Ammon's horn (tissue), 1 donor: ENCODE measurements at regions not wholly inside any gene's neighbourhood (a gene's known extent, or its start where the extent isn't known, plus 50 kb on each side); places are given as distances from the start of the nearest gene placed in this dataset.

Source experiments
- DNase-seq: peaks from one replicate; pipeline ENCODE4 v3.0.0-alpha.2; 2016; ENCODE audit warnings: low spot score

DNA sequence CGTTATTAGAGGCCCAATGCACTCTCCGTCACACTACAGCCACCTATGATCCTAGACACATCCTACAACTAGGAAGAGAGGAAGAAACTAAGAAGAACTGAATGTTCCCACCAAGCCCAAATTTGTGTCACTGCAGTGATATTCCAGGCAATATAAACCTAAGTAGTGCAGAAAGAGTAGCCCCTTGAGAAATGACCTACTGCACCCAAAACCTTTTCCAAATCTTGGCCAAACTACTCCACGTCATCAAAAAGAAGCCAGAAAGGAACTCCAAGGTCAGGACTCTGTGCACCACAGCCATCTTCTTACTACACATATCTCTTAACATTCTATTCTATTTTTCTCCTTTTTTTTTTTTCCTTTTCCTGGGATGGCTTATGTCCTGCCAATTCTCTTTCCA, 60.2 kb downstream of the ADAMTS1 start:
- DNase-seq = no peak

DNA sequence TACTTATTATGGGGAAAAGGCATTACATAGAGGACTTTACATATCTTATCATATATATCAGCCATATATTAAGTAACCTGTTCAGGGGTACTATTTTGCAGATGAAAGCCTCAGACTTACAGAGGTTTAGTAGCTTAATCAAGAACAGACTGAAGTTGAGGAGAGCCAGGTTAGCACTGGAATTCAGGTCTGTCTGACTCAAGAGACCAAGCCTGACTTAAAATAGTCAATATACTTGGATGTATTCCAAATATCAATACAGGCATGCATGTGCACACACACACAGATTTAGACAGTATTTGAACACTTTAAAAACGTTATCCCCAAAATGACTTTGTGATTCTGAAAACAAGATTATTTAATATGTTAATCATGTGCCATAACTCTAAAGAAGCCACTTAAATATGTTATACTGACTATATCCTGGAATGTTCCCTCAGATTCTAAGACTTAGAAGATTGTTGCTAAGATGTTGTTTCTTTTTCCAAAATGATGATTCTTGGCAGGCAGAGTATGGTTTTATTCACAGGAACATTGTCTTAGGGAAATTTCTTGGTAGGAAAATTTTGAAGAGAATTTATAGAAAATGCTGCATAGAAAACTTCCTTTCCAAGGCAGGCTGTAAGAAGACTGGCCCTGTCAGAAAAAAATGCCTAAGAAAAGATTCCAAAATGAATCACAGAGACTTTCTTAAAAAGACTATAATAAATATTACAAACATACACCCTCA, 61.6 kb downstream of the ADAMTS1 start:
- DNase-seq = no peak

- no peak for DNase-seq
These were observed 62.5 kb downstream of the ADAMTS1 start for GRCh38 chr21:26782747-26783146.

DNA sequence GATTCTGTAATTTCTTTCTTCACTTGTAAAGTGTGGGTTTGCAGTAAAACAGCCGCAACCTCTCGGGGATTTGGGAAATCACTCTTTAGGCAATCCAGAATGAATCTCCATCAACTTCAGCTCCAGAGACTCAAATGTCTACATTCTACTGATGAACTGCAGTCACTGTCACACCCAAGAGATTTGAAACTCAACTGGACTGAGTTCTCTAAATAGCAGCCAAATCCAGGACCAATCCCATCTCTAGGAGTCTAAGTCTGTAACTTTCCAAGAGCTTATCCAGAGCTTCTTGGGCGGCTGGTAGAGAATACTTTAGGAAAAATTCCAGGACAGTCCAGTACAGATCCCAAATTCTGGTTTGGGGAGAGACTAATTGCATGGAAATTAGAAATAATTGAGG, 62.9 kb downstream of the ADAMTS1 start:
- DNase-seq = no peak

DNA sequence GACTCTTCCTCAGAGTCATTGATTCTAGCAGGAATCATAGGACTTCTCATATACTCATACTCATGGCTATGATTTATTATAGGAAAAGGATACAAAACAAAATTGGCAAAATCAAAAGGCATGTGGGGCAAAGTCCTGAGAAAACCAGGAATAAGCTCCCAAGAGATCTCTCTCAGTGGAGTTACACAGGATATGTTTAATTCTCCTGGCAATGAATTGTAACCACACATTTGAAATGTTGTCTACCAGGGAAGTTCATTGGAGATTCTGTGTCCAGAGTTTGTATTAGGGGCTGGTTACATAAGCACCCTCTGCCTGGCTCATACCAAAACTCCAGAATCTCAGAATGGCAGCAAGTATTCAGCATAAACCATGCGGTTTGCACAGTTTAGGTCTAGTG, 63.9 kb downstream of the ADAMTS1 start:
- no peak for DNase-seq

DNA sequence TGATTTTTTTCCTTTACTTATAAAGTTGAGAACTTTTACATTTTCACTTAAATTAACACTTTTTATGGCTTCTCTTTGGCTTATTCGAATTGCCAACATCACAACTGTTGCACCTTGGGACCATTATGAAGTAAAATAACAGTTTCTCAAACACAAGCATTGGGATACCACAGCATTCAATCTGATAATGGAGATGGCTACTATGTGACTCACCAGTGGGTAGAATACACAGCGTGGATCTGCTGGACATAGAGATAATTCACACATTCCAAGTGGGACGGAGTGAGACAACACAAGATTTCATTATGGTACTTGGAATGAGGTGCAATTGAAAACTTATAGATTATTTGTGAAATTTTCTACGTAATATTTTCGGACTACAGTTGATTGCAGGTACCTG, 68.0 kb downstream of the ADAMTS1 start:
- DNase-seq = no peak

DNA sequence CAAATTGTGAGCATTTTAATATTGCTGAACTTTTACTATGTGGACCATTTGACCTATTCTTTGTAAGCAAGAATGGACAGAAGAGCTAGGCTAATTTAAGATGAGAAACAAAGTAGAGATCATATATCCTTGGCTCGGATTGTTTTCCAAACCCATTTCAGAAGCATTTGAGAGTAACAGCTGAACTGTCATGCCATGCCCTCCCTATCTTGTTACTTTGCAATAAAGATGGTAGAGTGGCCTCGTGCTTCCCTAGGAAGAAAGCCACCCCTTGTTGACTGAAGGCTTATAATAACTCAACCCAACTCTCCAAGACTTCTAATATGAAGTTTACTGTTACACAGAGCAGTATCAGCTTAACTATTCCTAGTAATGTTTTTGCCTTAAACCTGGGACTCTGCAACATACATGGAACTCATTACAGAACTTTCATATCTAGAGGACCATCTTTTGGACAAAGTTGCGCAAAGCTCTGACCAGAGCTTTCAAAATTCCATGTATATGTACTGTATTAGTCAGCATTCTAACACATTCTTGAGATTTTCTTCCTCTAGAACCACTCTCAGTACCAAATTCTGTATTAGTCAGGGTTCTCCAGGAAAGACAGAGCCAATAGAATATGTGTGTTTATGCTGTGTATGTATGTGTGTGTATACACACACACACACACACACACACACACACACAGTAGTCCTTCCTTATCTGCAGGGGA, 68.7 kb downstream of the ADAMTS1 start:
- DNase-seq = no peak

DNA sequence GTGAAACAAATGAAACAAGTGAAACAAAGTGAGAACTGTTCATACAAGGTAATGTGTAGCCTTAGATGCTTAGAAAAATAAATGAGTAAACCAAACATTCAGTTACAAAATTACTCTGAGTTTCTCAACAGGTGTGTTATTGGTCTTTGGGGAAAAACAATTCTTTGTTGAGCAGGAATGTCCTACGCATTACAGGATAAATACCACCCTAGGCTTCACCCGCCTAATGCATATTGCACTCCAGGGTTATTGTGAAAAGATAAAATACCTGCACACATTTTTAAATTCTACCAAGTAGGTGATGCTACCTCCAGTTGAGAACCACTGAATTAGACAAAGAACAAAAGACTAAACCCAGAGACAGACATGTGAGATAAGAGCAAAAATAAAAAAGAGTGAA, 72.2 kb downstream of the ADAMTS1 start:
- no peak for DNase-seq

DNA sequence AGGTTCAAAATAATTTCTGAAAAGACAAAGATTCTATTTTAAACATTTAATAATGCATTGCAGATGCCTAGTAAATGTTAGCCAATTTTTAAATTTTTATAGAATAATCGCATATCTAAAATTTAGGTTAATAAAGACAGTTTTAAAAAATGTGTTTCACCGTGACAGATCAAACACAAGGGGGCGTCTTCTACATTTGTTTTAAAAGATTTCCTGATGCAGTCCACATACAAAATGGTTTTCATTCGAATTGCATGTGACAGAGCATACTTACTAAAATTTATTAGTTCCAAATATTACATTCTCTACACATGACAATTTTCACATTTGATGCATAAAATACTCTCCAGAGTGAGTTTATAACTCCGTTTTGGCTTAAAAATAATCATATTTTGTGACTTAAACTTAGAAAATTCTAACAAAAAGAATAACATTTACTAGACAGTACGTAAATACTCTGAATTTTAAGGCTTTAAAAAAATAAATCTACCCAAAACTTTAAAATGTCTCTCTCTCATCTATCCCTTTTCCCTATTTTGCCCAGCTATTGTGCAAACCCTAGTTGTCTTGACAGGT, 75.5 kb downstream of the ADAMTS1 start:
- DNase-seq = peak; percentile 35

GRCh38 chr21:26766826-26767325, 78.3 kb downstream of the ADAMTS1 start:
- DNase-seq = no peak

GRCh38 chr21:26761174-26761915, 83.9 kb downstream of the ADAMTS1 start:
- DNase-seq = no peak

DNA sequence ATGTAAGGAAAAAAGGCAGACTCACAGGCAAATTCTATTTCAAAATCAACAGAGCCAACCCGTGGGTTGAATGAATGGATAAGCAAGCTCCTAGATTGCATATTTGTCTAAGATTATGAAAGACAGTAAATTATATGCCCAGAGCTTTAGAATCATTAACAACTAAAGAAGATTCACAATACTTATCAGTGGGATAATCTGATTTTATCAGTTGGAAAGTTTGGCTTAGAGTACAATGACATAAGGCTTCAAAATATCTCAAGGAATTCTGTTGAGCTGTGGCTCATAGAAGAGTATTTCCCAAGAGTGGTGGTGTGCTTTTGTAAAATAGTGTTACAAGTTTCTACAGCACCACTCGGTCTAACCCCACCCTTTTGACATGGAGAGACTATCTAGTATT, 85.5 kb downstream of the ADAMTS1 start:
- no peak for DNase-seq

- no peak for DNase-seq
These were observed 86.9 kb downstream of the ADAMTS1 start for GRCh38 chr21:26758083-26758880.

DNA sequence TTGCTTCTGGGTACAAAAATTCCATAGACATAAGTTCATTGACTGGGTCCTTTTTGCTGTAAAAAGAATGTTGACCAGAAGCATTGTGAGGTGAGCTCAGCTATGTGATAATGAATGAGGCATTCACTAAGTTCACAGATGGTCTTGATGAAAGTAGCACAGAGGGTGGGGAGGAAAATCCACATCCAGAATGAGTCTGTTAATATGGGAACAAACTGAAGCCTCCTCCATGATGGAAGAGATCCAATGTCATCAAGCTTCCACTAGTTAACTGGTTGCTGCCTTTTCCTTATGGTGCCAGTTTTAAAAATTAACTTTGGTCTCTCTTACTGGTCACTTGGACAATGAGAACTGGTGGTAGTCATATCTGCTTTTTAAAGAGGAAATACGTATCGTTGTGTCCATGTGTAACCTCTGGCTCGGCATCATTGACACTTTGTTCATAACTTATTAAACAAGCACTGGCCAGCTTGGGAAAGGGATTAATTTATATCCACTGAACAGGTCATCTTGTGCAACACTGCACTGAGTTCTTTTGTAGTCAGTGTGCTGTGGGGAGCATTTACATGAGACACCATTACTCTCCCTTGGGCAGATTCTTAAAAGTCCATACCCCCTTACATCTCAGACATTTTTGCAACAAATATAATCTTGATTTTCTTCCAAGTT, 88.6 kb downstream of the ADAMTS1 start:
- peak; percentile 40 for DNase-seq

DNA sequence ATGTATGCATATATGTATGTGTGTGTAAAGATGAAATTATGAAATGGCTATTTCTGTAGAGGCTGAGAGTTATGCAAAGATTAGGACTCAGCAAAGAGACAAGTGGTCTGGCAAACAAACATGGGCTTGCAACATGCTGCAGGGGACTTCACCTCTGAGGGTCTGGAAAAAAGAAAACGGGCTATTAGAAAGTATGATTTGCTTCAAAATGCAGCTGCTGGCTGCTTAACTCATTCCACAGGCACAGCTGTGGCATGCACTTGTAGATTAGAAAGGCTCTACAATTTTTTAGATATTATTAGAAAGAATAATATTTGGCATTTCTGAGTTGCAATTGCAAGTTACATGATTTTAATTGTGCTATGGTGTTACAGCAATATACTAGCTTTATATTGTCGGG, 90.4 kb downstream of the ADAMTS1 start:
- DNase-seq = no peak

- no peak for DNase-seq
These were observed 91.4 kb downstream of the ADAMTS1 start for GRCh38 chr21:26753822-26754221.

- no peak for DNase-seq
These were observed 92.4 kb downstream of the ADAMTS1 start for GRCh38 chr21:26752849-26753248.

GRCh38 chr21:26751305-26751704, 93.9 kb downstream of the ADAMTS1 start:
- DNase-seq = no peak

DNA sequence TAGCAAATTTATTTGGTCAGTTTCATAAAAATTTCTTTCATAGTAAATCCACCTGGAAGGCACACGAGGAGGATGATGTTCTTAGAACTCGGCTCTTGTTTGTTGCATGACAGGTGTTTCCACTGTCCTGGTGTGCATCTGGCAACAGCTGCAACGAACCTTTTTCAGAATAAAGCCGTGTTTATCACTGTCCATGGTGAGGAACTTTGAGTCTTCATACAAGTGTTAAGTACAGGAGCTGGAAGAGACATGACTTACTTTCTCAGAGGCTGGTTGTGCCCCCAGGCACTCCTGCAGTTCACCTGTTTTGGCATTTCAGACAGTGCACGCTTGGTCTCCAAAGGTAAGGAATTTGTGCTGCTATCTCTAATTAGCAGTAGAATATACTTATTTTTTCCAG, 97.1 kb downstream of the ADAMTS1 start:
- DNase-seq = no peak

GRCh38 chr21:26747216-26747615, 98.0 kb downstream of the ADAMTS1 start:
- no peak for DNase-seq

GRCh38 chr21:26743524-26743923, 101.7 kb downstream of the ADAMTS1 start:
- DNase-seq = peak; percentile 65
